ENCODE measurements at regions not wholly inside any gene's neighbourhood (a gene's known extent, or its start where the extent isn't known, plus 50 kb on each side); places are given as distances from the start of the nearest gene placed in this dataset.

- no peak for DNase-seq
Observed at GRCh38 chr4:96193061-96193460, 353.2 kb downstream of the PDHA2 start.

GRCh38 chr4:96194993-96195392 lies 355.1 kb downstream of the PDHA2 start:
- no peak for DNase-seq

- no peak for DNase-seq
Observed at GRCh38 chr4:96205143-96205936, 365.4 kb downstream of the PDHA2 start.

GRCh38 chr4:96227515-96227914 lies 387.6 kb downstream of the PDHA2 start:
- DNase-seq: no peak

- DNase-seq: peak; percentile 60
Observed at GRCh38 chr4:96228463-96228862, 388.6 kb downstream of the PDHA2 start.

- DNase-seq: no peak
Observed at GRCh38 chr4:96240041-96240440, 400.1 kb downstream of the PDHA2 start.

- DNase-seq: no peak
Observed at GRCh38 chr4:96241819-96242218, 401.9 kb downstream of the PDHA2 start.

GRCh38 chr4:96247096-96247495 lies 407.2 kb downstream of the PDHA2 start:
- no peak for DNase-seq

GRCh38 chr4:96248225-96248624 lies 408.3 kb downstream of the PDHA2 start:
- no peak for DNase-seq

- peak; percentile 11 for DNase-seq
Observed at GRCh38 chr4:96260064-96260682, 420.3 kb downstream of the PDHA2 start.

- peak; percentile 77 for DNase-seq
Observed at GRCh38 chr4:96262057-96262456, 422.2 kb downstream of the PDHA2 start.

GRCh38 chr4:96263291-96263690 lies 423.4 kb downstream of the PDHA2 start:
- DNase-seq: no peak

GRCh38 chr4:96264941-96265463 lies 425.1 kb downstream of the PDHA2 start:
- DNase-seq: no peak

- DNase-seq: peak; percentile 13
Observed at GRCh38 chr4:96293806-96294205, 453.9 kb downstream of the PDHA2 start.

- DNase-seq: no peak
Observed at GRCh38 chr4:96295143-96295741, 455.3 kb downstream of the PDHA2 start.

- DNase-seq: no peak
Observed at GRCh38 chr4:96301715-96302114, 461.8 kb downstream of the PDHA2 start.

- DNase-seq: peak; percentile 23
Observed at GRCh38 chr4:96305030-96305429, 465.1 kb downstream of the PDHA2 start.

GRCh38 chr4:96312046-96312685 lies 472.3 kb downstream of the PDHA2 start:
- DNase-seq: no peak

- no peak for DNase-seq
Observed at GRCh38 chr4:96315815-96316214, 475.9 kb downstream of the PDHA2 start.

- DNase-seq: no peak
Observed at GRCh38 chr4:96316776-96317175, 476.9 kb downstream of the PDHA2 start.

GRCh38 chr4:96317891-96318290 lies 478.0 kb downstream of the PDHA2 start:
- no peak for DNase-seq

- DNase-seq: no peak
Observed at GRCh38 chr4:96326846-96327245, 487.0 kb downstream of the PDHA2 start.

- no peak for DNase-seq
Observed at GRCh38 chr4:96342196-96342595, 502.3 kb downstream of the PDHA2 start.

All from OCI-M1 (cell line).